ENCODE measurements at regions not wholly inside any gene's neighbourhood (a gene's known extent, or its start where the extent isn't known, plus 50 kb on each side); places are given as distances from the start of the nearest gene placed in this dataset.

- Histone ChIP-seq H3K27me3 (ENCODE audit: control insufficient read depth, extremely low read depth, insufficient read depth, low read length) (no peaks in the 10 kb centered on the region), H3K27ac (ENCODE audit: control insufficient read depth, insufficient read depth, low read length) (no peak overlapping the region), H4K20me1 (ENCODE audit: control insufficient read depth, extremely low read depth, insufficient read depth, low read length) (no peaks in the 10 kb centered on the region), H3K4me1 (ENCODE audit: control insufficient read depth, extremely low read depth, insufficient read depth, low read length) (no peaks in the 10 kb centered on the region), H3K9me3 (ENCODE audit: control insufficient read depth, low read depth, low read length) (no peaks in the 10 kb centered on the region), H3K36me3 (ENCODE audit: control insufficient read depth in 2 of 2, extremely low read depth in 1 of 2, insufficient read depth in 2 of 2, low read length in 2 of 2) (no peaks in the 10 kb centered on the region), H3K4me3 (ENCODE audit: control insufficient read depth in 2 of 3, extremely low read depth in 1 of 3, insufficient read depth in 2 of 3, low read depth in 1 of 3, low read length in 3 of 3) (no peak overlapping the region), H3K9me1 (ENCODE audit: control insufficient read depth, extremely low read depth, insufficient read depth, low read length) (no peaks in the 10 kb centered on the region), H3K9ac (ENCODE audit: control insufficient read depth, extremely low read depth, insufficient read depth, low read length) (no peak overlapping the region), H3K4me2 (ENCODE audit: control insufficient read depth, extremely low read depth, insufficient read depth, low read depth, low read length) (no peak overlapping the region), H2AFZ (ENCODE audit: control insufficient read depth, low read length) (no peak overlapping the region), H3K79me2 (ENCODE audit: control insufficient read depth, insufficient read depth, low read length) (no peaks in the 10 kb centered on the region)
- FAIRE-seq (no peak), DNase-seq (ENCODE audit: low read depth, low spot score) (no peak)
- dilution Hi-C loops (cut with MboI; ENCODE audit: extremely low pct_ligation_motif_present, low sequenced_read_pairs), result no loop called here
- TF ChIP-seq, protein P1, sequence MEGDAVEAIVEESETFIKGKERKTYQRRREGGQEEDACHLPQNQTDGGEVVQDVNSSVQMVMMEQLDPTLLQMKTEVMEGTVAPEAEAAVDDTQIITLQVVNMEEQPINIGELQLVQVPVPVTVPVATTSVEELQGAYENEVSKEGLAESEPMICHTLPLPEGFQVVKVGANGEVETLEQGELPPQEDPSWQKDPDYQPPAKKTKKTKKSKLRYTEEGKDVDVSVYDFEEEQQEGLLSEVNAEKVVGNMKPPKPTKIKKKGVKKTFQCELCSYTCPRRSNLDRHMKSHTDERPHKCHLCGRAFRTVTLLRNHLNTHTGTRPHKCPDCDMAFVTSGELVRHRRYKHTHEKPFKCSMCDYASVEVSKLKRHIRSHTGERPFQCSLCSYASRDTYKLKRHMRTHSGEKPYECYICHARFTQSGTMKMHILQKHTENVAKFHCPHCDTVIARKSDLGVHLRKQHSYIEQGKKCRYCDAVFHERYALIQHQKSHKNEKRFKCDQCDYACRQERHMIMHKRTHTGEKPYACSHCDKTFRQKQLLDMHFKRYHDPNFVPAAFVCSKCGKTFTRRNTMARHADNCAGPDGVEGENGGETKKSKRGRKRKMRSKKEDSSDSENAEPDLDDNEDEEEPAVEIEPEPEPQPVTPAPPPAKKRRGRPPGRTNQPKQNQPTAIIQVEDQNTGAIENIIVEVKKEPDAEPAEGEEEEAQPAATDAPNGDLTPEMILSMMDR (optimal IDR thresholded peaks at IDR 0.05 in 1 of 3, IDR thresholded peaks at IDR 0.05 in 1 of 3, conservative IDR thresholded peaks at IDR 0.05 in 1 of 3; ENCODE audit: extremely low read depth in 1 of 3, insufficient read depth in 2 of 3, low read length in 3 of 3), result no peak
- TF ChIP-seq EZH2 (IDR thresholded peaks at IDR 0.05; ENCODE audit: low read length), result no peak
Observed at GRCh38 chr5:118176146-118176545, 812.2 kb downstream of the DTWD2 start.

DNA sequence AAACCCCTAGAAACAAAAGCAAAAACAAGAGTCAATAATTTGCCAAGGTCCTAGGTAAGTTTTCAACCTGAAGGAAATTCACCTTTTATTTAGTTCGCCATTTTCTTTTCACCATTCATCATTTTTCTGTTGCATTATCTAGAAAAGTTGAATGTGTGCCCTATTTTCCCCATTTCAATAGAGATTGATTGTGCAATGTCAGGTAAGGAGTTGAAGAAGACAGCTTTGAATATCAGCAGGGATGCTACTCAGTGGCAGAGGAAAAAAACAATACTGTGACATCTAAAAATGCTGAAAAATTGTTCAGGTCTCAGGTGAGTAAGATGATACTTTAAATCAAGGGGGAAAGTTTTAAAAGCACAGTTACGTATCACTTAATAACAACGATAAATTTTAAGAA, 813.7 kb downstream of the DTWD2 start:
- Histone ChIP-seq H2AFZ (ENCODE audit: control insufficient read depth, low read length) (no peak overlapping the region), H3K79me2 (ENCODE audit: control insufficient read depth, insufficient read depth, low read length) (no peaks in the 10 kb centered on the region), H4K20me1 (ENCODE audit: control insufficient read depth, extremely low read depth, insufficient read depth, low read length) (no peaks in the 10 kb centered on the region), H3K4me2 (ENCODE audit: control insufficient read depth, extremely low read depth, insufficient read depth, low read depth, low read length) (no peak overlapping the region), H3K27ac (ENCODE audit: control insufficient read depth, insufficient read depth, low read length) (no peak overlapping the region), H3K9me1 (ENCODE audit: control insufficient read depth, extremely low read depth, insufficient read depth, low read length) (no peaks in the 10 kb centered on the region), H3K4me3 (ENCODE audit: control insufficient read depth in 2 of 3, extremely low read depth in 1 of 3, insufficient read depth in 2 of 3, low read depth in 1 of 3, low read length in 3 of 3) (no peak overlapping the region), H3K9me3 (ENCODE audit: control insufficient read depth, low read depth, low read length) (no peaks in the 10 kb centered on the region), H3K9ac (ENCODE audit: control insufficient read depth, extremely low read depth, insufficient read depth, low read length) (no peak overlapping the region), H3K4me1 (ENCODE audit: control insufficient read depth, extremely low read depth, insufficient read depth, low read length) (no peaks in the 10 kb centered on the region), H3K27me3 (ENCODE audit: control insufficient read depth, extremely low read depth, insufficient read depth, low read length) (no peaks in the 10 kb centered on the region), H3K36me3 (ENCODE audit: control insufficient read depth in 2 of 2, extremely low read depth in 1 of 2, insufficient read depth in 2 of 2, low read length in 2 of 2) (no peaks in the 10 kb centered on the region)
- no peak for TF ChIP-seq EZH2 (IDR thresholded peaks at IDR 0.05; ENCODE audit: low read length)
- TF ChIP-seq, protein P1 (optimal IDR thresholded peaks at IDR 0.05 in 1 of 3, IDR thresholded peaks at IDR 0.05 in 1 of 3, conservative IDR thresholded peaks at IDR 0.05 in 1 of 3; ENCODE audit: extremely low read depth in 1 of 3, insufficient read depth in 2 of 3, low read length in 3 of 3), result no peak
- FAIRE-seq (no peak), DNase-seq (ENCODE audit: low read depth, low spot score) (no peak)
- dilution Hi-C loops (cut with MboI; ENCODE audit: extremely low pct_ligation_motif_present, low sequenced_read_pairs), result no loop called here

Data from keratinocyte (primary cell).